DND-41 (cell line): ENCODE measurements at regions not wholly inside any gene's neighbourhood (a gene's known extent, or its start where the extent isn't known, plus 50 kb on each side); places are given as distances from the start of the nearest gene placed in this dataset.

Experiments
- ATAC-seq: fragments of 200-7000 bp; cut with Tn5 transposase; 3 replicates; pipeline ENCODE4 v1.9.1; 2021; ENCODE audit warnings: low read depth; ENCODE audit not compliant: insufficient read depth
- DNase-seq: peaks from one replicate; pipeline ENCODE4 v3.0.0-alpha.2; 2020
- H2AFZ ChIP-seq: 2 replicates; pipeline ENCODE4 v1.6.0; 2012; ENCODE audit warnings: low read depth, low read length
- H3K27ac ChIP-seq: 2 replicates; pipeline ENCODE4 v1.5.1; 2012; ENCODE audit warnings: low read length, inconsistent platforms
- H3K27me3 ChIP-seq: fragments of 200-600 bp; sonication (generic); 2 replicates; pipeline ENCODE4 v1.6.0; 2012; ENCODE audit warnings: low read length, mild to moderate bottlenecking, inconsistent platforms; ENCODE audit not compliant: insufficient read depth, poor library complexity
- H3K36me3 ChIP-seq: 2 replicates; pipeline ENCODE4 v1.5.1; 2012; ENCODE audit warnings: low read length, inconsistent platforms; ENCODE audit not compliant: insufficient read depth
- H3K4me1 ChIP-seq: 2 replicates; pipeline ENCODE4 v1.5.1; 2012; ENCODE audit warnings: mild to moderate bottlenecking, low read length; ENCODE audit not compliant: insufficient read depth
- H3K4me2 ChIP-seq: 2 replicates; pipeline ENCODE4 v1.6.0; 2012; ENCODE audit warnings: mild to moderate bottlenecking, moderate library complexity, low read length, inconsistent platforms; ENCODE audit not compliant: insufficient read depth
- H3K4me3 ChIP-seq, 2 experiments: fragments of 200-600 bp in 1 of 2; shearing (Covaris generic) in 1 of 2; 2 replicates each; pipeline ENCODE4 v1.5.1; 2012 to 2016; ENCODE audit warnings: inconsistent platforms in 2 of 2, low read length in 2 of 2, mild to moderate bottlenecking in 2 of 2, low read depth in 1 of 2, moderate library complexity in 1 of 2
- H3K79me2 ChIP-seq: 2 replicates; pipeline ENCODE4 v1.6.0; 2012; ENCODE audit warnings: low read length, inconsistent platforms; ENCODE audit not compliant: insufficient read depth
- H3K9ac ChIP-seq: 2 replicates; pipeline ENCODE4 v1.6.0; 2012; ENCODE audit warnings: low read depth, mild to moderate bottlenecking, inconsistent platforms, low read length, moderate library complexity
- H3K9me3 ChIP-seq: 2 replicates; pipeline ENCODE4 v1.5.1; 2012; ENCODE audit warnings: low read length, moderate library complexity, mild to moderate bottlenecking, inconsistent platforms; ENCODE audit not compliant: insufficient read depth, severe bottlenecking
- H4K20me1 ChIP-seq: 2 replicates; pipeline ENCODE4 v1.6.0; 2012; ENCODE audit warnings: low read length; ENCODE audit not compliant: insufficient read depth
- CTCF ChIP-seq: IDR thresholded peaks from 2 replicates; pipeline ENCODE4 v1.5.1; 2012; ENCODE audit warnings: borderline replicate concordance, low read length, moderate library complexity, mild to moderate bottlenecking; ENCODE audit not compliant: poor library complexity, severe bottlenecking; ENCODE audit errors: extremely low read depth
- EZH2 ChIP-seq: IDR thresholded peaks from 3 replicates; pipeline ENCODE4 v1.6.1; 2012; ENCODE audit warnings: borderline replicate concordance, low read depth, mild to moderate bottlenecking, moderate library complexity, low read length, inconsistent platforms; ENCODE audit not compliant: severe bottlenecking

- H2AFZ ChIP-seq: no peak overlapping the region
- no peak overlapping the region for H3K9ac ChIP-seq
- no peaks in the 10 kb centered on the region for H3K36me3 ChIP-seq
- TF ChIP-seq CTCF (no peak), EZH2 (no peak)
- no peaks in the 10 kb centered on the region for H3K9me3 ChIP-seq
- H4K20me1 ChIP-seq: no peaks in the 10 kb centered on the region
- H3K27me3 ChIP-seq: peaks cover under 1% of the 10 kb centered on the region
- no peak overlapping the region for H3K4me2 ChIP-seq
- H3K27ac ChIP-seq: no peak overlapping the region
- no peak for ATAC-seq
- no peaks in the 10 kb centered on the region for H3K79me2 ChIP-seq
- H3K4me3 ChIP-seq: no peak overlapping the region
- H3K4me1 ChIP-seq: no peaks in the 10 kb centered on the region
- DNase-seq: no peak
Measured at GRCh38 chr10:10730471-10731043, 287.1 kb upstream of the CELF2 start.

GRCh38 chr10:10731366-10731765 lies 286.3 kb upstream of the CELF2 start:
- no peaks in the 10 kb centered on the region for H3K9me3 ChIP-seq
- no peaks in the 10 kb centered on the region for H4K20me1 ChIP-seq
- TF ChIP-seq CTCF (no peak), EZH2 (no peak)
- H3K36me3 ChIP-seq: no peaks in the 10 kb centered on the region
- no peak overlapping the region for H3K27ac ChIP-seq
- H3K79me2 ChIP-seq: no peaks in the 10 kb centered on the region
- no peak overlapping the region for H3K4me3 ChIP-seq
- DNase-seq (no peak), ATAC-seq (no peak)
- no peaks in the 10 kb centered on the region for H3K4me1 ChIP-seq
- no peak overlapping the region for H3K4me2 ChIP-seq
- peaks cover 3% of the 10 kb centered on the region for H3K27me3 ChIP-seq
- no peak overlapping the region for H2AFZ ChIP-seq
- H3K9ac ChIP-seq: no peak overlapping the region

- no peak overlapping the region for H2AFZ ChIP-seq
- no peak overlapping the region for H3K4me2 ChIP-seq
- no peaks in the 10 kb centered on the region for H3K79me2 ChIP-seq
- no peak overlapping the region for H3K4me3 ChIP-seq
- no peaks in the 10 kb centered on the region for H3K36me3 ChIP-seq
- H3K27ac ChIP-seq: no peak overlapping the region
- no peak overlapping the region for H3K9ac ChIP-seq
- no peak for ATAC-seq
- H3K9me3 ChIP-seq: no peaks in the 10 kb centered on the region
- H4K20me1 ChIP-seq: no peaks in the 10 kb centered on the region
- no peaks in the 10 kb centered on the region for H3K4me1 ChIP-seq
- TF ChIP-seq EZH2: no peak
- TF ChIP-seq CTCF: no peak
- DNase-seq: no peak
- peaks cover 3% of the 10 kb centered on the region for H3K27me3 ChIP-seq
Measured at GRCh38 chr10:10734356-10735064, 283.2 kb upstream of the CELF2 start.
